Mucosa of descending colon (tissue), 3 donors: ENCODE measurements at regions not wholly inside any gene's neighbourhood (a gene's known extent, or its start where the extent isn't known, plus 50 kb on each side); places are given as distances from the start of the nearest gene placed in this dataset.

Source experiments
- ATAC-seq: fragments of 200-7000 bp; cut with Tn5 transposase; one replicate; pipeline ENCODE4 v1.9.1; 2020; ENCODE audit warnings: mild to moderate bottlenecking, moderate library complexity
- DNase-seq, 3 donors: peaks; one replicate each; pipeline ENCODE4 v3.0.0-alpha.2; 2020
- H3K36me3 ChIP-seq: fragments of 200-600 bp; one replicate; pipeline ENCODE4 v1.8.0; 2021; ENCODE audit warnings: low read depth, mild to moderate bottlenecking
- H3K4me1 ChIP-seq: fragments of 200-600 bp; one replicate; pipeline ENCODE4 v1.8.0; 2021; ENCODE audit warnings: low read depth, mild to moderate bottlenecking
- H3K4me3 ChIP-seq: fragments of 200-600 bp; one replicate; pipeline ENCODE4 v1.8.0; 2021; ENCODE audit warnings: mild to moderate bottlenecking
- H3K9me3 ChIP-seq: fragments of 200-600 bp; one replicate; pipeline ENCODE4 v1.8.0; 2021; ENCODE audit warnings: mild to moderate bottlenecking
- CTCF ChIP-seq: fragments of 200-600 bp; IDR thresholded peaks from one replicate; pipeline ENCODE4 v1.8.0; 2022; ENCODE audit warnings: antibody characterized with exemption, mild to moderate bottlenecking
- intact Hi-C, 2 donors: fragments of 100-400 bp; cut with DNase I in 1 of 2; cut with micrococcal nuclease in 1 of 2; formaldehyde crosslinking; loops; one replicate each; pipeline versions ENCODE4 v1.11.0 to v1.11.1; 2022; cut with DNase I, micrococcal nuclease
- donor health status: DM: no; HTN: no; CAD: no; lungs with moderate emphysema.
- donor health status: DM: no; HTN: no; CAD: no.
- donor health status: DM: no; HTN: yes; CAD: no.

- intact Hi-C loops = no loop called here
- DNase-seq (no peak), ATAC-seq (no peak)
- no peak for TF ChIP-seq CTCF
- H3K4me3 ChIP-seq = no peak overlapping the region
- H3K9me3 ChIP-seq = no peaks in the 10 kb centered on the region
- H3K4me1 ChIP-seq = no peaks in the 10 kb centered on the region
- no peaks in the 10 kb centered on the region for H3K36me3 ChIP-seq
These were observed 398.9 kb upstream of the ZNF507 start for GRCh38 chr19:31946491-31946890.

GRCh38 chr19:31947436-31948115 lies 397.8 kb upstream of the ZNF507 start:
- DNase-seq (no peak), ATAC-seq (no peak)
- H3K9me3 ChIP-seq = no peaks in the 10 kb centered on the region
- H3K4me1 ChIP-seq = no peaks in the 10 kb centered on the region
- intact Hi-C loops = no loop called here
- no peak for TF ChIP-seq CTCF
- no peaks in the 10 kb centered on the region for H3K36me3 ChIP-seq
- no peak overlapping the region for H3K4me3 ChIP-seq

- Histone ChIP-seq H3K4me1 (no peaks in the 10 kb centered on the region), H3K9me3 (no peaks in the 10 kb centered on the region), H3K36me3 (no peaks in the 10 kb centered on the region), H3K4me3 (no peak overlapping the region)
- ATAC-seq (no peak), DNase-seq (no peak)
- no peak for TF ChIP-seq CTCF
- intact Hi-C loops = no loop called here
These were observed 392.7 kb upstream of the ZNF507 start for GRCh38 chr19:31952693-31953092.

- intact Hi-C loops = no loop called here
- H3K36me3 ChIP-seq = no peaks in the 10 kb centered on the region
- TF ChIP-seq CTCF = no peak
- DNase-seq = no peak
- H3K9me3 ChIP-seq = no peaks in the 10 kb centered on the region
- no peaks in the 10 kb centered on the region for H3K4me1 ChIP-seq
- ATAC-seq = no peak
- no peak overlapping the region for H3K4me3 ChIP-seq
These were observed 390.3 kb upstream of the ZNF507 start for GRCh38 chr19:31955061-31955460.

GRCh38 chr19:31955884-31956283 lies 389.5 kb upstream of the ZNF507 start:
- intact Hi-C loops = no loop called here
- TF ChIP-seq CTCF = no peak
- H3K36me3 ChIP-seq = no peaks in the 10 kb centered on the region
- ATAC-seq (no peak), DNase-seq (no peak)
- no peaks in the 10 kb centered on the region for H3K9me3 ChIP-seq
- H3K4me1 ChIP-seq = no peaks in the 10 kb centered on the region
- H3K4me3 ChIP-seq = no peak overlapping the region
